SU-DHL-6 (cell line): ENCODE measurements at regions not wholly inside any gene's neighbourhood (a gene's known extent, or its start where the extent isn't known, plus 50 kb on each side); places are given as distances from the start of the nearest gene placed in this dataset.

ENCODE experiments used
- EZH2phosphoT487 ChIP-seq: fragments of 200-600 bp; sonication (generic), shearing (Covaris generic); conservative IDR thresholded peaks from 2 replicates; pipeline ENCODE4 v1.6.1; 2018; ENCODE audit warnings: mild to moderate bottlenecking, antibody characterized with exemption, low read length, moderate library complexity, mixed read lengths
- TF ChIP-seq, protein P1 (sequence below): fragments of 200-600 bp; sonication (generic); IDR thresholded peaks from one replicate; pipeline ENCODE4 v1.5.1; 2017; ENCODE audit warnings: antibody characterized with exemption, mild to moderate bottlenecking, low read length, moderate library complexity; ENCODE audit not compliant: insufficient read depth, poor library complexity, severe bottlenecking

DNA sequence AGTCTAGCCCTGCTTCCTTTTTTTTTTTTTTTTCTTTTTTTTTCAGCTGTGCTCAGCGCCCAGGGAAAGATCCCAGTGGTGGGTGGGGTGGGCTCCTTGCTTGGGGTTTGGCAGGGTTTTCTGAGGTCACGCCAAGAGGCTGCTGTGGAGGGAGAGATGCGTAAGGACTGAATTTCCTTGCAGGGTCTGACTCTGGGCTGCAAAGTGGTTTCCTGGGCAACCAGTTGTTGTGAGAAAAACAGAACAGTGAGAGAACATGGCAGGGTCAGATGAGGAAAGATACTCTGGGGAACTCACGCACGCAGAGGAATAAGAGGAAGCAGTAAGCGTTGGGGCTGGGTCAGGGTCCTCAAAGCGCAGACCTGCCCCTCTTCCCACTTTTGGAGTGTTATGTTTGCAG, 119.5 kb downstream of the IRF8 start:
- TF ChIP-seq, protein P1, sequence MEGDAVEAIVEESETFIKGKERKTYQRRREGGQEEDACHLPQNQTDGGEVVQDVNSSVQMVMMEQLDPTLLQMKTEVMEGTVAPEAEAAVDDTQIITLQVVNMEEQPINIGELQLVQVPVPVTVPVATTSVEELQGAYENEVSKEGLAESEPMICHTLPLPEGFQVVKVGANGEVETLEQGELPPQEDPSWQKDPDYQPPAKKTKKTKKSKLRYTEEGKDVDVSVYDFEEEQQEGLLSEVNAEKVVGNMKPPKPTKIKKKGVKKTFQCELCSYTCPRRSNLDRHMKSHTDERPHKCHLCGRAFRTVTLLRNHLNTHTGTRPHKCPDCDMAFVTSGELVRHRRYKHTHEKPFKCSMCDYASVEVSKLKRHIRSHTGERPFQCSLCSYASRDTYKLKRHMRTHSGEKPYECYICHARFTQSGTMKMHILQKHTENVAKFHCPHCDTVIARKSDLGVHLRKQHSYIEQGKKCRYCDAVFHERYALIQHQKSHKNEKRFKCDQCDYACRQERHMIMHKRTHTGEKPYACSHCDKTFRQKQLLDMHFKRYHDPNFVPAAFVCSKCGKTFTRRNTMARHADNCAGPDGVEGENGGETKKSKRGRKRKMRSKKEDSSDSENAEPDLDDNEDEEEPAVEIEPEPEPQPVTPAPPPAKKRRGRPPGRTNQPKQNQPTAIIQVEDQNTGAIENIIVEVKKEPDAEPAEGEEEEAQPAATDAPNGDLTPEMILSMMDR: no peak
- no peak for TF ChIP-seq EZH2phosphoT487
